ENCODE measurements at regions not wholly inside any gene's neighbourhood (a gene's known extent, or its start where the extent isn't known, plus 50 kb on each side); places are given as distances from the start of the nearest gene placed in this dataset.

DNA sequence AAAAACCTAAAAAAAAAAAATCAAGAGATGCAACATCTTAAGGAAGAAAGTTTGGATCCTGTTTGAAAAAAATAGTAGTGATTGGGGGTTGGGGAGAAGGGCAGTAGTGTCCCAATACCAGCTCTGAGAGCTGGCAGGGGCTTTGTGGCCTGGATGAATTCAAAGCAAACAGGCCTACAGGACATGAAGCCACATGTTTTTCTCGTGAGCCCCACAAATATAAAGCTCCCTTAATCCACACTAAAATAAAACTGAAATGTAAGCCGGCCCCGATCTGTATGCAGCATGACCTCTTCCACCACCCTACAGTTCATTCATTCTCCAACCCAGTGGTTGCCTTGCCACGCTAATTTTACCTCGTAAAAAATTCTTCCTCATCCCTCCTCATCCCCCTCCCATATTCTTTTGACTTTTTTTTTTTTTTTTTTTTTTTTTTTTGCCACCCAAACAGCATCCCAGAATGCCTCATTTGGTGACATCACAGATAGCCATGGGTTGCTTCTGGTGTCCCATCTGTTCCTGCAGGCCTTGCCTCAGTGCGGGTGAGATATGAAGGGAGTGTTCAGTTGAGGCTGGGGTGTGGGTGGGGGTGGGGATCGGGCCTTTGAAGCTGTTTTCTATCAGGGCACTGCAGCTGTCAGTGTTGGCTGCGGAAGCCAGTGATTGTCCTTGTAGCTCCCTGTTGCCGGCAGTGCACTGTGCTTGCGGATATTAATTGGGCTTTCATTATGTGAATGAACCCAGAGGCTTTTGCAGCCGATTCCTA, 81.6 kb upstream of the NFIB start:
- no peak for DNase-seq (ENCODE audit: low read depth)

DNA sequence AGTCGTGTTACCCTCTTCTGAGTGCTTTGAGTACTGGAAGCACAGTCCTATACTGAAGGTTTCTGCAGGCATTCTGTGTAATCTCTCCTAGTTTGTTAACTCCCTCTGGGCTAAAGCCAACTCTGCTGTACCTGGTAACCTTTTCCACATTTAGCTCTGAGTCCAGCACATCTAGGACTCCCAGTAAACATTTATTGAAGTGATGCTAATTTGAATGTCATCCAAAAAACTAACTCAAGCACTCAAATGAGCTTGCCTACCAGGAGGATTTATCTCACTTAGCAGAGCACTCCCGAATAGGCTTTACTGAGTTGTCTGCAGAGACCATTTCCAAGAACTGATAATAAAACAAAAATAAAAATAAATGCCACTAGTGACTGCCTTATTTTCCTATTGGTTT, 79.5 kb upstream of the NFIB start:
- DNase-seq (ENCODE audit: low read depth), result no peak

DNA sequence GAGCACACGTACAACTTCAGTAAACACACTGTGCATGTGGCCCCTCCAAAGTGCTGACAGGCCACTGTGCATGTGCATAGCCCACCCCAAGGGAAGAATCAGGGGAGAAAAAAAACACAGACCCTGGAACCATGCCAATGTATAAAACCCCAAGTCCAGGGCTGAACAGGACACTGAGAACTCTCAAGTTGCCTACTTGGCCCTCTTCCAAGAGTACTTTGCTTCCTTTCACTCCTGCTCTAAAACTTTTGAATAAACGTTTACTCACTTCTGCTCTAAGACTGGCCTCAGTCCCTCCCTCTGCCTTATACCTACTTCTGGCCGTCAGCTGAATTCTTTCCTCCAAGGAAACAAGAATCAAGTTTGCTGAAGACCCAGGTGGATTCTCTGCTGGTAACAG, 77.7 kb upstream of the NFIB start:
- no peak for DNase-seq (ENCODE audit: low read depth)

DNA sequence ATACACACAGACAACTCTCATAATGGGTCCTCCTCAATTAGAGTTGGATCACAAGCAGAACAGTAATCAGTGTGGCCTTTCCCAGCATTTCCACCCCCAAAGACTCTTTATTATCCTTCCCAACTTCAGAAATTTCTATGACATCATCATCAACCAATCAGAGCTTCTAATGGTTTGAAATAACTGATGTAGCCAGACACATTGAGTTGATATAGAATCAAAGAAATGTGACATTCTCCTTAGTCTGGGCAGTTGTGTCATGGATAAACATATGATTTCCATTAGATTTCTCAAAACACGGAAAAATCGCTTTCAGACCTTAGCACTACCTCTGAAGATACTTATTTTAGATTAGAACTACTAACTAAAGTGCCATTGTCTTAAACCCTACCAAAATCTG, 75.7 kb upstream of the NFIB start:
- DNase-seq (ENCODE audit: low read depth), result no peak

DNA sequence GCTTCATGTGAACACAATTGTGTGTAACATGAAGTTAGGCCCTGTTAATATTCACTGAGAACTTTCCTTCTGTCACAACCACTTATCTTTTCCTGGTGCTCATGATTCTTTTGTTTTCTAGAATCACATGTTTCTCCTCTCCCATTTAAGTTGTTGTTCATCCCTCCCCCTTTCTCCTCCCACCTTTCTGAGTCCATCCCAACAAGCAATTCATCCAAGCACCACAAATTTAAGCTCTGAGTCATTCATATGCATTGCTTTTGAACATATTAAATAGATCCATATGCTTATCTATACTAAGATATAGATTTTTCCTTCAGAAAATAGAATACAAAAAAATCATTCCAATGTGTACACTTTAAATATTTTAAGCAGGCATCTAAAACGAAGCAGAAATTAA, 75.2 kb upstream of the NFIB start:
- DNase-seq (ENCODE audit: low read depth), result no peak

DNA sequence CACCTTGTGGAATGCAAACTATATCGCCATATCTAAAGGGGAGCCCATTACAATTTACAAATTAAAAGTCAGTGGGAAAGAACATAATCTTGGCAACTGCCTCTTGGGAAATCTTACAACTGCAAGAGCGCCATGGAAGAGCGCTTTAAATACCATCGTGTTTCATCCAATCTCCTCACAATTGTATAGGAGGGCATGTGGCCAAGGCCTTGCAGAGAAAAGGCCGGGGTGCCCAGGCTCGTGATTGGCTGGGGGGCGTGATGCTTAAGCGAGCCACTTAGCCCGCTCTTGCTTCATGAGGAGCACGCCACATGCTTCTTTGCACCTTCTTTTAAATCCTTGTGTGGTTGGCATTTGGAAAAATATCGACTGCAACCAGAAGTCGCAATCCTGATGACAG, 69.8 kb upstream of the NFIB start:
- DNase-seq (ENCODE audit: low read depth), result no peak

DNA sequence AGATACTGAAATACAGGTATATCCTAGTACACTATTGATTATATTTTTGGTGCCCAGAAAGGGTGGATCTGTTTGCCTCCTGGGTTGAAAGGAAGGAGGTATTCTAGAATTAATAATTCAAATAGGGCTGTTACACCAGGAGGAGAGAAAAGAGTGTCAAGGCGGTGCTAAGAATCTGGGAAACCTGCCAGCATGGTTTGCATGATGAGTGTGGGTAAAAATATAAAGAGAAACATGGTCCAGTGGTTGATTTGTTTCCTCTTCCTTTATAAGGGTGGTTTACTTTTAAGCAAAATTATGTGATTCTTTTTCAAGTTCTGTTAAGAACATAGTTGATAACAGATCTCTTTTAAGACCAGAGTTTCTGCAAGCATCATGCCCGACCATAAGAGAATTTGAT, 69.4 kb upstream of the NFIB start:
- DNase-seq (ENCODE audit: low read depth), result no peak

DNA sequence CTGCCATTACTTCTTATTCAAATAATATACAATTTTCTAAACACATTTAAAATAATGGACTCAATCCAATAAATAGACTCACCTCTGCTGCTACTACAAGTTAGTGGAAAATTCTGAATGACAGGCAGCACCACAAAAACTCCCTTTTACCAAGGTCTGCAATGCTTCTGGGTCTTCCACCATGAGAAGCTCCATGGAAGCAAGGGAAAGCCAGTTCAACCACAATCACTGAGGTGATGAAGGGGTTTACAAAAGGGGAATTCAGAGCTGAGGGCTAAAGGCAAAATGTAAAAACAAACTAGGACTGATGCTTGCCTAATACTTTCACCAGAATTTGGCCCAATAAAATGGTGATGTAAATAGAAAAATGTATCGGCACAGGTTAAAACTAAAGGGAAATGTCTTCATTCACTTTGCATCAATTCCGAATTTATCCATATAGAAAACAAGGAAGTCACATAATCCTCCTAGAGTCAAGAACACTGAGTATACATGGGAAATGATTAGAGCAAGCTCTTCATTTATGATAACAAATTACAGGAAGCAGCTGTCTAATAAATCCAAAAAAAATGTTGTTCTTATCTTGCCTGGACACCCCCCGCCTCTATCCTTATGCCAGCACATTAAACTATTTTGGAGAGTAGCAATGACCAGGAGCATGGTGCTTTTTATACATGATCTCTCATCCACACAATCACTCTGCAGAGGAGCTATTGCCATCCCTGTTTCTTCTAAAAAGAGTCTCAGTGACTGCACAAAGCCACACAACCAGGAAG, 66.3 kb upstream of the NFIB start:
- DNase-seq (ENCODE audit: low read depth), result no peak

DNA sequence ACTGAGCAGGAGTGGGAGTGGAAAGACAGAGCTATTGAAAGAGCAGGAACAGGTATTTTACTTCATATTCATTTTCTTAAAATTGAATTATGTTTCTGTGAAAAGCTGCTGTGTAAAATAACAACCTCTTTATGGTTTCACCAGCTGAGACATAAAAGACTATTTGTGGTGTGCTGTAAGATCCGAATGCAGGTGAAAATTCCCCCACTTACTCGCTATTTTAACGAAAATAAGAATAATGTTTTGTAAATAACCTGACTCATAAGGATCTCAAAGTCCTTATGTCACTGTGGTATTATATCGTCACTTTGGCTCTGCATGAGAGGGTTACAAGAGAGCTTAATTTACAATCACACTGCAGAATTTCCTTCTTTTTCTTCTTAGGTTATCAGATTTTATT, 65.3 kb upstream of the NFIB start:
- DNase-seq (ENCODE audit: low read depth), result no peak

DNA sequence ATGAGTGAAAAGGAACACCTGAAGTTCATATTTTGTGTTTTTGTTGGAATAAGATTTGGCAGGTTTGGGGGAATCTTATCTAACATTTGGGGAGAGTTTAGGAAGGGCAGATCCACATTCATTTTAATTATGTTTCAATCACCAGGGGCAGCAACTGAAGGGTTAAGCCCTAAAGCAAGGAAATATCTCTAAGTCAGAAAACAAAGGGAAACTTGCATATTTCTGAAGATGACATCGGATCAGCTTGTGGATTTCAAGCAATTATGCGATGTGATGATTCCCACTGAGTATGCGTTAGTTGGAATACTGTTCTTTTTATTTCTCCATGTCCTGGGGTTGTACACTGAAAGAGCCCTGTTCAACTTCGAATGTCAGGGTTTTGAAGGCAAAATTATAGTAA, 59.8 kb upstream of the NFIB start:
- no peak for DNase-seq (ENCODE audit: low read depth)

DNA sequence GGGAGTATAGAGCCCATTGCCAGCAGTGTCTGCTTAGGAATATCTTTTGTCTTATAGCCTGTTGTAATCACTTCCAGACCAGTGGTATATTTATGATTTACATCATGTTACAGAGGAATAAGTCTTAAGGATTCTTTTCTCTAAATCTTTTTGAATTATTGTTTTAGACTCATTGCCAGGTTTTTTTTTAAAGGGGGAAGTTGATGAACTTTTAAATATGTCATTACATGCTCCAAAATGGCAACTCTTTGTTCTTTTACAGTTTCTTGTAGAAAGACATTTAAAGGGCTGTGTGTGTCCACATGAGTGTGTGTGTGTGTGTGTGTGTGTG, 59.4 kb upstream of the NFIB start:
- DNase-seq (ENCODE audit: low read depth), result no peak

DNA sequence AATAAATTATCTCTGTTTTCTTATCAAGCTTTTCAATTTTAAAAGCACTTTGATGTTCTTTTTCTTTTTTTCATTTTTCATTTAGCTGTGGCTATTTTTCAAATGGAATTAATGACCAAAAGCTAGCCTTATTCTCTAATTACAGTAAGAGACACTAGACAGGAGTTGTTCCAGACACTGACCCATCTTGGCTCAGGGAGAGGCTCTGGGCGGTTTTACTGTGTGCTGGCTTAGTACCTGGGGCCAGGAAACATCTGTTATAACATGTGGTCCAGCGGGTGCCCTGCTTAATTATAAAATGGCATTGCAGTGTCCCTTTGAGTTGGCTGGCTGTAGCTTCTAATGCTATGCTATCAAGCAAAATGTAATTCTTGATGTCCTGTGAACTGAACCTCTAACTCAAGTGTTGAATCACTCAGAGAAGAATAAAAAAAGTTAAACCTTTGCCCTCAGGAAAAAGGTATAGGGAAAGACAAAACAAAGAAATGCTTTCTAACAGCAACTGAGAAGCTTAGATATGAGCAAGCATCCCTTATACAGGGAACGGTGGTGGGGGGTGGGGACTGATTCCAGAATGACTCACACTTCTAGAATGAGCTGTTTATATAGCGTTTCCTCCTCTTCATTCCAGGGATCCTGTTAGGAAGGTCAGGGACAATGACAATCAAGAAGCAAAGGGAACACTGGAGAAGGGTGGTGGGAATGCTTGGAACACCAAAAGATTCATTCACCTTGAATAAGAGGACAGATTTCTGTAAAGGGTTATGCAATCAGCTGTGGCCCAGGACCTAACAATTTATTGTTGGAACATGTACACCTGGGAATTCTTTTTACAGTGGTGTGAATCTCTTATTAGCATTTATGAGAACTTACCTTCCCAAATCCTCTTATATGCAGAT, 58.7 kb upstream of the NFIB start:
- DNase-seq (ENCODE audit: low read depth), result no peak

DNA sequence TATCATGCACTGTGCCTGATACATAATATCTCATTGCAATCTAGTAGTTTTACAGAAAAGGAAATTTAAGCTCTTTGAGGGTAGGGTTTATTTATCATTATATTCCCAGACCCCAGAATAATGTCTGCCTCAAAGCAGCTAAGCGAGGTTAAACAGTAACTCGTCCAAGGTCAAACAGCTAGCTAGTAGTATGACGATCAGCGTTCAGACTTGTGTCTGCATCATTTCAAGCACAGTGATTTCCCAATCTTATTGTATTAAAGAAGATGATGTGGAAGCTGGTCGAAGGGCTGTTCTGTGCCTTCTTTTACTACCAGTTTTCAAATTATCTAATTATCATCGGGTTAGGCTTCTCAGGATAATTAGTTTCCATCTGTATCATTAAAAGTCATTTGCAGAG, 55.1 kb upstream of the NFIB start:
- DNase-seq (ENCODE audit: low read depth), result no peak

DNA sequence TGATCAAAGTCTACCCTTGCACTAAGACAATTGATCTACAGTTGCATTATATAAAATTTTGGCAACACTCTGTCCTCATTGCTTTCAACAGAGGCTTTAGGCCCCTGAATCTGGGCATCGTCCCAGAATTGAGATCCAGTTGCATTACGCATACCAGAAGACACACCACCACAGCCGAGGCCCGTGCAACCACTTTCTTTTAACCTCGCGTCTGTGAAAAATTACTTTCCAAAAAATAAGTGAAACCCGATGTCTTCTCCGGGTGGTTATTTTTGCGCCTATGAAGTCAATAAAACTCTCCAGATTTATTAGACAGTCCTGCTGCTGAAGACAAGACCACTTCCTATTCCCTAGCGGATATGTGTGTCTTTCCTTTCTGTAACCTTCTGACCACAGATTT, 52.1 kb upstream of the NFIB start:
- no peak for DNase-seq (ENCODE audit: low read depth)

DNA sequence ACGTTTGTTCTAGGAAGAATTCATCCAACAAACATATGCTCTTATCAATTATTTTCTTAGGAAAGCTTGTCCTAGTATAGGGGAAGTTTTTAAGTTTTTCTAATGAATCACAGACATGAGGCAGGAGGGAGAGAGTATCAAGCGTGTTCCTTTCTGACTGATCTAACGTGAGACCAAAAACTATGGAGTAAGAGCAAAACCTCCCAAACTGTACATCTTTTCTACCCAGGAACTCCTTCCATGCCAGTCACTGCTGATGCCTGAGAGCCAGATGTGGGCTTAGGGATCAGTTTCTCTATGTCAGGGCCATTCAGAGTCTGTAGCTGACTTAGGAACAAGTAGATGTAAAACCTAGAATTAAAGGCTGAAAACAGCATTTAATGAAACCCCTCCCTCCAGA, 51.7 kb upstream of the NFIB start:
- DNase-seq (ENCODE audit: low read depth), result no peak

All from activated T-cell treated with anti-CD3 and anti-CD28 coated beads for 48 hours (primary cell).